ENCODE measurements at regions not wholly inside any gene's neighbourhood (a gene's known extent, or its start where the extent isn't known, plus 50 kb on each side); places are given as distances from the start of the nearest gene placed in this dataset.

GRCh38 chr5:29944327-29944726 lies 1249.2 kb upstream of the CDH6 start:
- H3K4me3 ChIP-seq (IDR thresholded peaks at IDR 0.05; ENCODE audit: insufficient read depth, low read depth, low read length): no peak overlapping the region
- no peaks in the 10 kb centered on the region for H4K20me1 ChIP-seq (ENCODE audit: insufficient read depth)
- no peaks in the 10 kb centered on the region for H3K4me1 ChIP-seq (ENCODE audit: low read depth, poor library complexity, severe bottlenecking)
- H3K27me3 ChIP-seq (ENCODE audit: insufficient read depth, low read depth): no peaks in the 10 kb centered on the region
- H3K27ac ChIP-seq: no peak overlapping the region
- TF ChIP-seq CTCF (conservative IDR thresholded peaks at IDR 0.05; ENCODE audit: low read depth, low read length): no peak
- H3K36me3 ChIP-seq (ENCODE audit: insufficient read depth): no peaks in the 10 kb centered on the region
- no peak overlapping the region for H3K4me2 ChIP-seq
- H3K79me2 ChIP-seq (ENCODE audit: insufficient read depth, low read depth): no peaks in the 10 kb centered on the region
- no peak overlapping the region for H3K9ac ChIP-seq
- H2AFZ ChIP-seq (ENCODE audit: low read depth): no peak overlapping the region

DNA sequence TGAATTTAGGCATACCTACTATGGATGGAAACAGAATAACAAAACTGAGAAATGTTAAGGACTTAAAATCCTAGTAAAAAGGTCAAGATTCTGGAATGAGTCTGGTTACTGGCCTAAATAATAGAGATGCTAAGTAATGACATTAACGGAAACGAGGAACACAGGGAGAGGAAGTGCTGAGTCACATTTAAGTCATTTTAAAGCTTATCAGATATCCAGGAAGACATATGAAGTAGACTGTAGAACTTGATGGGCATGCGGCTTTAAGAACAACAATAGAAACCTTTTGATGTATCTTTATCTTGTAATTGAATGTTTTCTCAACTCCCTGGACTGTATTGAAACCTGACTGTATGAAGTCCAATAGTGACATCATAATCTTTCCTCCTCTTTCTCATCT lies 1251.4 kb upstream of the CDH6 start:
- H4K20me1 ChIP-seq (ENCODE audit: insufficient read depth): no peaks in the 10 kb centered on the region
- no peak overlapping the region for H3K4me3 ChIP-seq (IDR thresholded peaks at IDR 0.05; ENCODE audit: insufficient read depth, low read depth, low read length)
- no peaks in the 10 kb centered on the region for H3K36me3 ChIP-seq (ENCODE audit: insufficient read depth)
- no peaks in the 10 kb centered on the region for H3K27me3 ChIP-seq (ENCODE audit: insufficient read depth, low read depth)
- no peak overlapping the region for H3K27ac ChIP-seq
- H3K4me2 ChIP-seq: no peak overlapping the region
- no peak overlapping the region for H3K9ac ChIP-seq
- no peaks in the 10 kb centered on the region for H3K4me1 ChIP-seq (ENCODE audit: low read depth, poor library complexity, severe bottlenecking)
- no peak for TF ChIP-seq CTCF (conservative IDR thresholded peaks at IDR 0.05; ENCODE audit: low read depth, low read length)
- H2AFZ ChIP-seq (ENCODE audit: low read depth): no peak overlapping the region
- no peaks in the 10 kb centered on the region for H3K79me2 ChIP-seq (ENCODE audit: insufficient read depth, low read depth)

DNA sequence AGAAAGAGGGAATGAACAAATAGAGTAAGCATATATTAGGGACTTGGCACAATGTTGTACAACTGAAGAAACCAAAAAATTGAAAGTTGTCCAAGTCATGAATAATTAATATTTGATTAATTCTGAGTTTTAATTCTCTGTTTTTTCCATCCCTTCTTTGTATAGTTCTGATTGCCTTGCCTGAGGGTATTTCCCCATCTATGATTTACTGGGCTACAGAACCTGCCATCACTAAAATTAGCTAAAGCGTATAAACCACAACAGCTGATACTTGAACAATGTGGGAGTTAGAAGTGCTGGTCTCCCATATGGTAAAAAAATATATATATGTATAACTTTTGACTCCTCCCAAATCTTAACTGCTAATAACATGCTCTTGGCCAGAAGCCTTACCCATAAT lies 1253.5 kb upstream of the CDH6 start:
- H3K27ac ChIP-seq: no peak overlapping the region
- TF ChIP-seq CTCF (conservative IDR thresholded peaks at IDR 0.05; ENCODE audit: low read depth, low read length): no peak

DNA sequence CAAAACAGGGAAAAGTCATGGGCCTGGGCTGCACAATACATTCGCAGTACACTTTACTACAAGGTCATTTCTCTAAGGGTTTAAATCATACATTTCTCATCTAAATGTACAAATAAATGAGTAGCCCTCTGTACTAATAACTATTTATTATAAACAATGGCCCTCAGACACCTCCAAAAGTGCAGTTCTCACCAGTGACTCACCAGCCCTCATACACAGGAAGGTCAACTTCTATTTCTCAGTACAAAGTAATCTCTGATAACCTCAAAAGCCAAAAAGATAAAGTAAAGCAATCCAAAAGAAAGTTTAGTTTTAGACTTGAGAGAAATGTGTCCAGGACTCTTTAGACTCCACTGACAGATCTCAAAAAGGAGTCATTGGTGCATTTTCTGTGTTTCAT lies 1258.1 kb upstream of the CDH6 start:
- no peak overlapping the region for H3K27ac ChIP-seq
- H3K4me1 ChIP-seq (ENCODE audit: low read depth, poor library complexity, severe bottlenecking): no peaks in the 10 kb centered on the region
- H2AFZ ChIP-seq (ENCODE audit: low read depth): no peak overlapping the region

More for the DNA sequence above, 1253.5 kb upstream of the CDH6 start:
- no peaks in the 10 kb centered on the region for H3K4me1 ChIP-seq (ENCODE audit: low read depth, poor library complexity, severe bottlenecking)
- no peak overlapping the region for H3K4me2 ChIP-seq
- H3K27me3 ChIP-seq (ENCODE audit: insufficient read depth, low read depth): no peaks in the 10 kb centered on the region
- H3K79me2 ChIP-seq (ENCODE audit: insufficient read depth, low read depth): no peaks in the 10 kb centered on the region
- H2AFZ ChIP-seq (ENCODE audit: low read depth): no peak overlapping the region
- no peak overlapping the region for H3K4me3 ChIP-seq (IDR thresholded peaks at IDR 0.05; ENCODE audit: insufficient read depth, low read depth, low read length)
- H4K20me1 ChIP-seq (ENCODE audit: insufficient read depth): no peaks in the 10 kb centered on the region
- H3K9ac ChIP-seq: no peak overlapping the region
- H3K36me3 ChIP-seq (ENCODE audit: insufficient read depth): no peaks in the 10 kb centered on the region

More for the DNA sequence above, 1258.1 kb upstream of the CDH6 start:
- H3K9ac ChIP-seq: no peak overlapping the region
- no peak for TF ChIP-seq CTCF (conservative IDR thresholded peaks at IDR 0.05; ENCODE audit: low read depth, low read length)
- no peaks in the 10 kb centered on the region for H3K79me2 ChIP-seq (ENCODE audit: insufficient read depth, low read depth)
- no peaks in the 10 kb centered on the region for H4K20me1 ChIP-seq (ENCODE audit: insufficient read depth)
- H3K27me3 ChIP-seq (ENCODE audit: insufficient read depth, low read depth): no peaks in the 10 kb centered on the region
- no peak overlapping the region for H3K4me2 ChIP-seq
- H3K4me3 ChIP-seq (IDR thresholded peaks at IDR 0.05; ENCODE audit: insufficient read depth, low read depth, low read length): no peak overlapping the region
- no peaks in the 10 kb centered on the region for H3K36me3 ChIP-seq (ENCODE audit: insufficient read depth)
